ENCODE measurements at regions not wholly inside any gene's neighbourhood (a gene's known extent, or its start where the extent isn't known, plus 50 kb on each side); places are given as distances from the start of the nearest gene placed in this dataset.

- H3K27me3 ChIP-seq (ENCODE audit: control insufficient read depth in 1 of 2, insufficient read depth in 2 of 2, low read length in 2 of 2), result no peaks in the 10 kb centered on the region
- intact Hi-C loops (cut with micrococcal nuclease; ENCODE audit: unreplicated experiment), result no loop called here
- H3K9ac ChIP-seq (ENCODE audit: insufficient read depth, low read depth, low read length), result no peak overlapping the region
- BruUV-seq (replicated peaks), result no TSS peak
- TF ChIP-seq MXD3 (CRISPR knock-in tag; IDR thresholded peaks at IDR 0.05) (no peak), ZNF143 (CRISPR knock-in tag; IDR thresholded peaks at IDR 0.05) (no peak), MAFF (IDR thresholded peaks at IDR 0.05; ENCODE audit: low read depth, low read length) (peak; percentile 79), HMG20B (CRISPR knock-in tag; conservative IDR thresholded peaks at IDR 0.05) (no peak), XRCC5 (optimal IDR thresholded peaks at IDR 0.05; ENCODE audit: low read length) (no peak), ZNF225 (CRISPR knock-in tag; IDR thresholded peaks at IDR 0.05) (no peak), MAFK (conservative IDR thresholded peaks at IDR 0.05 in 1 of 2, IDR thresholded peaks at IDR 0.05 in 1 of 2; ENCODE audit: low read length in 2 of 2) (peak in 1 of 2 experiments; percentile 89; a peak in 3 of 4 replicates), GZF1 (CRISPR knock-in tag; IDR thresholded peaks at IDR 0.05) (no peak), HNRNPK (IDR thresholded peaks at IDR 0.05; ENCODE audit: low read depth, low read length, poor library complexity, severe bottlenecking) (no peak), NRL (CRISPR knock-in tag; IDR thresholded peaks at IDR 0.05; ENCODE audit: borderline replicate concordance) (no peak), HBP1 (CRISPR knock-in tag; IDR thresholded peaks at IDR 0.05; ENCODE audit: low read depth) (no peak), MTA3 (CRISPR knock-in tag; IDR thresholded peaks at IDR 0.05) (no peak)
- DNase-seq (ENCODE audit: low spot score), result no peak
- FAIRE-seq, result no peak
- H3K4me3 ChIP-seq (replicated peaks in 1 of 3; ENCODE audit: insufficient read depth in 1 of 3, low read depth in 2 of 3, low read length in 3 of 3), result no peak overlapping the region
- ATAC-seq, result no peak
- no peaks in the 10 kb centered on the region for H3K79me2 ChIP-seq (ENCODE audit: insufficient read depth, low read length)
- H4K20me1 ChIP-seq (ENCODE audit: insufficient read depth, low read length), result no peaks in the 10 kb centered on the region
- ChIA-PET POLR2A (no interaction called here), CTCF (ENCODE audit: low intra/inter-chr PET ratio, low total read pairs) (no interaction called here)
- H3K9me3 ChIP-seq (ENCODE audit: low read length), result peaks cover 77% of the 10 kb centered on the region
- H2AFZ ChIP-seq (ENCODE audit: low read length), result no peak overlapping the region
- no peak overlapping the region for H3K27ac ChIP-seq (ENCODE audit: extremely low read length, insufficient read depth, low read length)
- in situ Hi-C loops (cut with HindIII; ENCODE audit: extremely low pct_ligation_motif_present, low pct_unique_long_range_greater_than_20kb), result no loop called here
- H3K4me1 ChIP-seq (ENCODE audit: insufficient read depth, low read length), result no peaks in the 10 kb centered on the region
- H3K36me3 ChIP-seq (replicated peaks in 1 of 2; ENCODE audit: control insufficient read depth in 1 of 2, insufficient read depth in 2 of 2, low read length in 2 of 2), result no peaks in the 10 kb centered on the region
- H3K4me2 ChIP-seq (ENCODE audit: low read depth, low read length), result no peak overlapping the region
Measured at GRCh38 chr5:166571668-166572067, 1719.8 kb upstream of the WWC1 start.
